HEK293T (cell line): ENCODE measurements at regions not wholly inside any gene's neighbourhood (a gene's known extent, or its start where the extent isn't known, plus 50 kb on each side); places are given as distances from the start of the nearest gene placed in this dataset.

ENCODE experiments used
- CTCF ChIA-PET: fragments of 350-600 bp; formaldehyde crosslinking; extraction: SDS; loops from one replicate; lab custom pipeline; 2021; ENCODE audit warnings: antibody characterized with exemption, inconsistent platforms; lab: Yijun Ruan, JAX
- POLR2A ChIA-PET: fragments of 350-600 bp; formaldehyde crosslinking; extraction: SDS; loops from one replicate; lab custom pipeline; 2020; ENCODE audit warnings: antibody characterized with exemption, inconsistent platforms; lab: Yijun Ruan, JAX
- DNase-seq: peaks from one replicate; pipeline ENCODE4 v3.0.0; 2012; ENCODE audit warnings: mixed read lengths; ENCODE audit errors: extremely low spot score
- ARNT ChIP-seq: fragments of 450-650 bp; IDR thresholded peaks from 2 replicates; pipeline ENCODE4 v1.6.1; 2017; ENCODE audit warnings: mild to moderate bottlenecking
- BHLHE40 ChIP-seq: fragments of 450-650 bp; IDR thresholded peaks from 2 replicates; pipeline ENCODE4 v1.6.1; 2016; ENCODE audit warnings: mild to moderate bottlenecking, moderate library complexity, borderline replicate concordance
- CTBP1 ChIP-seq: fragments of 450-650 bp; IDR thresholded peaks from 2 replicates; pipeline ENCODE4 v1.6.1; 2016; ENCODE audit warnings: borderline replicate concordance
- ELF4 ChIP-seq: fragments of 450-650 bp; IDR thresholded peaks from 2 replicates; pipeline ENCODE4 v1.6.1; 2017; ENCODE audit warnings: antibody characterized with exemption
- FOXA1 ChIP-seq: fragments of 450-650 bp; IDR thresholded peaks from 2 replicates; pipeline ENCODE4 v1.6.1; 2016; ENCODE audit warnings: mild to moderate bottlenecking
- FOXK2 ChIP-seq: fragments of 450-650 bp; IDR thresholded peaks from 2 replicates; pipeline ENCODE4 v1.6.1; 2016; ENCODE audit warnings: mild to moderate bottlenecking
- FOXM1 ChIP-seq: fragments of 450-650 bp; IDR thresholded peaks from 2 replicates; pipeline ENCODE4 v1.6.1; 2017; ENCODE audit warnings: mild to moderate bottlenecking, borderline replicate concordance
- HDGF ChIP-seq: fragments of 450-650 bp; IDR thresholded peaks from 2 replicates; pipeline ENCODE4 v1.6.1; 2017; ENCODE audit warnings: antibody characterized with exemption, borderline replicate concordance
- L3MBTL2 ChIP-seq: fragments of 450-650 bp; conservative IDR thresholded peaks from 2 replicates; pipeline ENCODE4 v1.6.1; 2016; ENCODE audit warnings: mild to moderate bottlenecking
- LEF1 ChIP-seq: fragments of 450-650 bp; IDR thresholded peaks from 2 replicates; pipeline ENCODE4 v1.6.1; 2017; ENCODE audit warnings: mild to moderate bottlenecking, borderline replicate concordance
- NFRKB ChIP-seq: fragments of 450-650 bp; IDR thresholded peaks from 2 replicates; pipeline ENCODE4 v1.6.1; 2016; ENCODE audit warnings: mild to moderate bottlenecking, moderate library complexity
- SP1 ChIP-seq: fragments of 450-650 bp; IDR thresholded peaks from 2 replicates; pipeline ENCODE4 v1.6.1; 2017
- SUZ12 ChIP-seq: fragments of 450-650 bp; IDR thresholded peaks from 2 replicates; pipeline ENCODE4 v1.6.1; 2016; ENCODE audit warnings: mild to moderate bottlenecking
- TARDBP ChIP-seq: fragments of 450-650 bp; IDR thresholded peaks from 2 replicates; pipeline ENCODE4 v1.6.1; 2016
- ZNF384 ChIP-seq: fragments of 450-650 bp; IDR thresholded peaks from 2 replicates; pipeline ENCODE4 v1.6.1; 2016
- TF ChIP-seq, protein P1 (sequence below): fragments of 450-650 bp; IDR thresholded peaks from 2 replicates; pipeline ENCODE4 v1.6.1; 2016

DNA sequence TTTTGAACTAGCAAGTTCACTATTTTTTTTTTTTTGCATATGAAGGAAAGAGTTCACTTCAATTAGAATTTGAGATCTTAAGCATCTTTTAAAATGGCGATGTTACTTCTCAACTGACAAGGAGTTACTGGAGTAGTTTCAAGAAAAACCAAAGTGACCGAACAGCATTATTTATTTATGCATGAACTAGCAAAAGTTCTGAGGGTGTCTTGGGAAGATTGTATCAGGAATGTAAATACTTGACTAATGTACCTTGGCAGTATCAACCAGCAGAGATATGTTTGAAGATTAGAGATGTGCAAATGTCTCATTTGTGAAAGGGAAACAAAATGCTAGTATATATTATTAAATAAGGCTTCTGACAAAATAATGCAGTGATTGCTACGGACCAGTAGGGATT, 203.9 kb downstream of the KBTBD8 start:
- ChIA-PET CTCF (no interaction called here), POLR2A (no interaction called here)
- no peak for DNase-seq
- TF ChIP-seq, protein P1, sequence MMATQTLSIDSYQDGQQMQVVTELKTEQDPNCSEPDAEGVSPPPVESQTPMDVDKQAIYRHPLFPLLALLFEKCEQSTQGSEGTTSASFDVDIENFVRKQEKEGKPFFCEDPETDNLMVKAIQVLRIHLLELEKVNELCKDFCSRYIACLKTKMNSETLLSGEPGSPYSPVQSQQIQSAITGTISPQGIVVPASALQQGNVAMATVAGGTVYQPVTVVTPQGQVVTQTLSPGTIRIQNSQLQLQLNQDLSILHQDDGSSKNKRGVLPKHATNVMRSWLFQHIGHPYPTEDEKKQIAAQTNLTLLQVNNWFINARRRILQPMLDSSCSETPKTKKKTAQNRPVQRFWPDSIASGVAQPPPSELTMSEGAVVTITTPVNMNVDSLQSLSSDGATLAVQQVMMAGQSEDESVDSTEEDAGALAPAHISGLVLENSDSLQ = no peak
- TF ChIP-seq ELF4 (no peak), ZNF384 (no peak), ARNT (no peak), FOXM1 (no peak), BHLHE40 (no peak), SUZ12 (no peak), FOXK2 (no peak), HDGF (no peak)

DNA sequence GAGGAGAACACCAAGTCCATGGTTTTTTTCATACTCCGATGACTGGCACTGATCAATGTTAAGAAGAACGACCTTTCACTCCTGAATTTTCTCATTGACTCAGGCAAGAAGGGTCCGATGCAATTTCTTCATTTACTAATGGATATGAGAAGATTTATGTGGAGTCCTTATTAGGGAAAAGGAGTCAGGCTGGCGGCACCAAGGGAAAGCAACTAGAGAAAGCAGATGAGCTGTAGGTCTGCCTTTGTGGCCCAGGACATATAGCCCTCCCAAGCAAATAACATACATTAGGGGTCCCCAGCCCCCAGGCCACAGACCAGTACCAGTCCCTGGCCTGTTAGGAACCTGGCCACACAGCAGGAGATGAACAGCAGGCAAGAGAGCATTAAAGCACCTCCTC, 206.8 kb downstream of the KBTBD8 start:
- CTCF ChIA-PET = no interaction called here
- POLR2A ChIA-PET = no interaction called here
- TF ChIP-seq ARNT (no peak), FOXM1 (no peak), L3MBTL2 (no peak), ELF4 (no peak), SP1 (no peak), ZNF384 (no peak), TARDBP (no peak), NFRKB (no peak), LEF1 (no peak), CTBP1 (no peak), SUZ12 (no peak)
- TF ChIP-seq, protein P1 = no peak
- no peak for DNase-seq

DNA sequence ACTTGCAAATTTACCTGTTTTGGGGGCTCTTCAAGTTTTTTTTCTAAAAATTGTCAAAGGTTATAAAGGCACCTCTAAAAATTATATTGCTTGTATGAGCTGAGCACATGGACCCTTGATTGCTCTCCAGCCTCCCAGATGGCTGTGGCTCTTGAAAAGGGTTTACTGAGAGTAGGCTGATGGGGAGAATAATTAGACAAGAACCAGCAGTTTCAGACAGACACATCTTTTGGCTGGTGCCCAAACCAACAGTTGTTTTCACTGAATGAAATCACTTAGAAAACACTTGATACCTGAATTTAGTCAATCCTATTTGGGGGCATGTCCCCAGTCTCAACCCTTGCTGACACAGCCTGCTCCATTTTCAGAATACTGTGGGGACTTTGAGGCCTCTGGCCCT, 217.6 kb downstream of the KBTBD8 start:
- ChIA-PET CTCF (no interaction called here), POLR2A (no interaction called here)
- DNase-seq = no peak
- TF ChIP-seq TARDBP (no peak), L3MBTL2 (no peak)

DNA sequence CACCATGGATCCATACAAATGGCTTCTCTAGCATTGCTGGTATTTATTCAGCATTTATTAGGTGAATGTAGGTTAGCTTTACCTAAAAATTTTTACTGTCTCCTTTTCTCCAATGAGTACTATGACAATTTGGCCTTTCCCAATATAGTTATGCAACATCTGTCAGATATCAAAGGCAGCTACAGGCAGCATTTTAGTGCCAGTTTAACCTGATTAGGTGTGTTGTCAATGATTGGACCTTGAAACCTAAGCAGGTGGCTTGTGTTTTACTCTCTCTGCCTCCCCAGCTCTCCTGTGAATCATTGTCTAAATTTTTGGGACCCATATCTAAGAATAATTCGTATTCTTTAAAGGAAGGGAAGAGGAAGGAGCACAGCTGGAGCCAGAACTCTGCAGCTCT, 228.9 kb downstream of the KBTBD8 start:
- TF ChIP-seq FOXK2 = no peak
- no peak for TF ChIP-seq ARNT
- no peak for TF ChIP-seq LEF1
- no peak for TF ChIP-seq ELF4
- no peak for TF ChIP-seq FOXA1
- TF ChIP-seq ZNF384 = no peak
- TF ChIP-seq HDGF = no peak
- TF ChIP-seq TARDBP = no peak
- TF ChIP-seq CTBP1 = no peak
- ChIA-PET POLR2A (no interaction called here), CTCF (no interaction called here)
- no peak for DNase-seq

DNA sequence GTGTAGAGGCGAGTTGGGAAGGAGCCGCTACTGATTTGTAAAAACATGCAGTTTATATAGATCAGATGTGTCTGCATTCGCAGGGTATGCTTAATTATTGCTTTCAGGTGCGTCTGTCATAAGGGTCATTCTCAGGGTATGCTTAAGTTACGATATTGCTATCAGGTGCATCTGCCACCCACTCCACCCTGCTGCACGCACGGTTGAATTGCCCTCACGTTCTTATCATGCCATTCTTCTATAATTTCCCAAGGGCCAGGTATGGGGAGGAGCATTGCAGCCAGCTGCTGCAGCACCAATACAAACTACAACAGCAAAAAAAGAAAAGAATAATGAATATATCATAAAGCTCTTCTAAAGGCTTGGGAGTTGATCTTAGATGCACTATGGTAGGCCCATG, 230.0 kb downstream of the KBTBD8 start:
- no peak for TF ChIP-seq BHLHE40
- no peak for TF ChIP-seq ARNT
- no peak for DNase-seq
- ChIA-PET POLR2A (no interaction called here), CTCF (no interaction called here)

DNA sequence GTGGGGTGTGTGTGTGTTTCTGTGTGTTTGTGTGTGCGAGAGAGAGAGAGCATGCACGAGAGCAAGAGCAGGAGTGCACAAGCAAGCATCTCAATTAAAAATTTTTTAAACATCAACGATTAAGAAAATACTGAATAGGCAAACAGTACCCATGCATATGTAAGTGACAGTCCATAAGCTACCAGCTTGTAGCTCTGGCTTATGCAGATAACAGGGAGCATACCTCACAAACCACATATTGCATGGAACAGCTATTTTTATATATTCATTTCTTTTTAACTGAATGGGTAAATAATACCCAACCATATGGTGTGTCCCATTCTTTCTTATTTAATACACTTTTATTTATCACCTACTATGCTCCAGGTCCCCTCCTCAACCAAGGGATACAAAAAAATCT, 234.5 kb downstream of the KBTBD8 start:
- ChIA-PET CTCF (no interaction called here), POLR2A (no interaction called here)
- no peak for DNase-seq
- TF ChIP-seq, protein P1 = no peak
- TF ChIP-seq ZNF384 (no peak), FOXA1 (no peak), L3MBTL2 (no peak), HDGF (no peak), ARNT (no peak), NFRKB (no peak), SUZ12 (no peak), BHLHE40 (no peak), ELF4 (no peak), FOXM1 (no peak), SP1 (no peak), FOXK2 (no peak), TARDBP (no peak), LEF1 (no peak), CTBP1 (no peak)

DNA sequence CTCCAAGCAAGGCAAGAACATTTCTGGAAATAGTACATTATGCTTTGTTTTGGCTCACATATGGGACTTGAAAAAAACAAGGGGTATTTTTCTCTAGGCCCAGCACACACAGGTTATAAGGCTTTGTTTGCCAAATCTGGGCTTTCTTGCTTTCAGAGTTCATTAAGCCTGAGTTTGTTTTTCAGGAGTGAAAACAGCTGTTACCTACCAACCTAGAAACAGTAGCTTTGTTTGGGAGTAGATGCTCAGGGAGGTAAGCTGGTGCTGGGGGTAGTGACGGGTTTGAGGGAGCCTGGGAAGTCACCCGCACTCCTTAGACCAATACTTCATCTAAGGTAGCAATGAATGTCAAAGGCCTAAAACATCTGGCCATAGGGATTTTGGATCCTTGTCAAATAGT, 241.2 kb downstream of the KBTBD8 start:
- POLR2A ChIA-PET = no interaction called here
- TF ChIP-seq SUZ12 (no peak), FOXA1 (no peak), ARNT (no peak), FOXM1 (no peak), L3MBTL2 (no peak), SP1 (no peak), LEF1 (no peak), ZNF384 (no peak), TARDBP (no peak)
- TF ChIP-seq, protein P1 = no peak
- no peak for DNase-seq
- CTCF ChIA-PET = no interaction called here
